GM23338 (cell line): ENCODE measurements at regions not wholly inside any gene's neighbourhood (a gene's known extent, or its start where the extent isn't known, plus 50 kb on each side); places are given as distances from the start of the nearest gene placed in this dataset.

Experiments
- ATAC-seq: fragments of 200-7000 bp; cut with Tn5 transposase; 3 replicates; pipeline ENCODE4 v1.9.1; 2020
- DNase-seq: peaks from one replicate; pipeline ENCODE4 v3.0.0-alpha.2; 2015; ENCODE audit warnings: low spot score
- H2AFZ ChIP-seq: fragments of 200-600 bp; sonication (generic); 2 replicates; pipeline ENCODE4 v1.8.0; 2016; ENCODE audit warnings: antibody characterized with exemption, mild to moderate bottlenecking, moderate library complexity
- H3F3A ChIP-seq: fragments of 200-600 bp; sonication (generic); replicated peaks from 2 replicates; pipeline ENCODE4 v1.8.0; 2017; ENCODE audit warnings: antibody characterized with exemption, mixed run types, low read depth
- H3K27ac ChIP-seq: fragments of 200-600 bp; sonication (generic); 2 replicates; pipeline ENCODE4 v1.6.1; 2016; ENCODE audit warnings: low read depth
- H3K27me3 ChIP-seq: fragments of 200-600 bp; sonication (generic); 2 replicates; pipeline ENCODE4 v1.8.0; 2016; ENCODE audit warnings: mild to moderate bottlenecking, mixed run types, moderate library complexity; ENCODE audit not compliant: insufficient read depth
- H3K36me3 ChIP-seq: fragments of 200-600 bp; sonication (generic); 2 replicates; pipeline ENCODE4 v1.8.0; 2016; ENCODE audit warnings: mild to moderate bottlenecking; ENCODE audit not compliant: insufficient read depth
- H3K4me1 ChIP-seq: fragments of 200-600 bp; sonication (generic); 2 replicates; pipeline ENCODE4 v1.8.0; 2016; ENCODE audit warnings: mild to moderate bottlenecking, moderate library complexity; ENCODE audit not compliant: insufficient read depth
- H3K4me2 ChIP-seq: fragments of 200-600 bp; sonication (generic); 2 replicates; pipeline ENCODE4 v1.7.1; 2017; ENCODE audit warnings: mixed run types
- H3K4me3 ChIP-seq: fragments of 200-600 bp; sonication (generic); 2 replicates; pipeline ENCODE4 v1.6.1; 2016; ENCODE audit warnings: mixed run types
- H3K79me2 ChIP-seq: fragments of 200-600 bp; sonication (generic); replicated peaks from 2 replicates; pipeline ENCODE4 v1.8.0; 2017; ENCODE audit warnings: mild to moderate bottlenecking; ENCODE audit not compliant: insufficient read depth
- H3K9me2 ChIP-seq: fragments of 200-600 bp; sonication (generic); 2 replicates; pipeline ENCODE4 v1.8.0; 2017; ENCODE audit not compliant: insufficient read depth
- H4K20me1 ChIP-seq: fragments of 200-600 bp; sonication (generic); replicated peaks from 2 replicates; pipeline ENCODE4 v1.8.0; 2017; ENCODE audit warnings: mild to moderate bottlenecking; ENCODE audit not compliant: insufficient read depth
- H3K27ac Mint-ChIP-seq: 2 replicates; pipeline ENCODE4 v1.8.0; 2020; ENCODE audit warnings: inconsistent platforms, mild to moderate bottlenecking, moderate library complexity, mixed read lengths
- H3K27me3 Mint-ChIP-seq: 3 replicates; pipeline ENCODE4 v1.8.0; 2022; ENCODE audit warnings: low read depth, mild to moderate bottlenecking, moderate library complexity, mixed read lengths, inconsistent platforms; ENCODE audit not compliant: insufficient read depth, poor library complexity
- H3K36me3 Mint-ChIP-seq: 3 replicates; pipeline ENCODE4 v1.8.0; 2021; ENCODE audit warnings: low read depth, mild to moderate bottlenecking, inconsistent platforms, moderate library complexity, mixed read lengths
- H3K4me1 Mint-ChIP-seq: 3 replicates; pipeline ENCODE4 v1.8.0; 2020; ENCODE audit warnings: mild to moderate bottlenecking, inconsistent platforms, mixed read lengths
- H3K4me3 Mint-ChIP-seq: 3 replicates; pipeline ENCODE4 v1.8.0; 2021; ENCODE audit warnings: moderate library complexity, mild to moderate bottlenecking, inconsistent platforms, mixed read lengths
- H3K9me3 Mint-ChIP-seq: 3 replicates; pipeline ENCODE4 v1.8.0; 2020; ENCODE audit warnings: moderate library complexity, mild to moderate bottlenecking, inconsistent platforms, mixed read lengths
- CREB1 ChIP-seq: fragments of 250-450 bp; sonication (Bioruptor Pico); IDR thresholded peaks from 2 replicates; pipeline ENCODE4 v1.5.0; 2020; ENCODE audit warnings: low read depth, mild to moderate bottlenecking, moderate library complexity
- EZH2 ChIP-seq: fragments of 200-600 bp; sonication (generic); IDR thresholded peaks from one replicate; pipeline ENCODE4 v1.8.0; 2017; ENCODE audit warnings: antibody characterized with exemption, mild to moderate bottlenecking, low read depth; ENCODE audit not compliant: unreplicated experiment
- EZH2phosphoT487 ChIP-seq: fragments of 200-600 bp; sonication (generic); IDR thresholded peaks from one replicate; pipeline ENCODE4 v1.8.1; 2018; ENCODE audit warnings: antibody characterized with exemption; ENCODE audit not compliant: unreplicated experiment
- JUNB ChIP-seq: IDR thresholded peaks from one replicate; pipeline ENCODE4 v1.6.1; 2016; ENCODE audit warnings: antibody characterized with exemption; ENCODE audit not compliant: unreplicated experiment
- POLR2AphosphoS5 ChIP-seq: IDR thresholded peaks from 2 replicates; pipeline ENCODE4 v1.6.1; 2016; ENCODE audit warnings: antibody characterized with exemption, low read depth
- STAT1 ChIP-seq: IDR thresholded peaks from one replicate; pipeline ENCODE4 v1.6.1; 2016; ENCODE audit warnings: antibody characterized with exemption; ENCODE audit not compliant: unreplicated experiment
- ZNF114 ChIP-seq: fragments of 250-450 bp; sonication (Bioruptor Pico); IDR thresholded peaks from 2 replicates; pipeline ENCODE4 v1.5.0; 2020; ENCODE audit warnings: mild to moderate bottlenecking, moderate library complexity
- ZNF331 ChIP-seq: fragments of 250-450 bp; sonication (Bioruptor Pico); IDR thresholded peaks from 2 replicates; pipeline ENCODE4 v1.5.0; 2020; ENCODE audit warnings: low read depth, mild to moderate bottlenecking, moderate library complexity
- TF ChIP-seq, protein P1 (sequence below): IDR thresholded peaks from 2 replicates; pipeline ENCODE4 v1.6.1; 2016; ENCODE audit warnings: antibody characterized with exemption
- TF ChIP-seq, protein P2 (sequence below), 2 experiments: fragments of 200-600 bp in 1 of 2; sonication (generic) in 1 of 2; conservative IDR thresholded peaks; 2 replicates each; pipeline versions ENCODE4 v1.5.1 to v1.6.1; 2016 to 2017; ENCODE audit warnings: antibody characterized with exemption in 2 of 2, low read depth in 2 of 2, mild to moderate bottlenecking in 2 of 2, moderate library complexity in 1 of 2
- TF ChIP-seq, protein P3 (sequence below): fragments of 250-450 bp; sonication (Bioruptor Pico); IDR thresholded peaks from 2 replicates; pipeline ENCODE4 v1.5.0; 2020; ENCODE audit warnings: mild to moderate bottlenecking, moderate library complexity

DNA sequence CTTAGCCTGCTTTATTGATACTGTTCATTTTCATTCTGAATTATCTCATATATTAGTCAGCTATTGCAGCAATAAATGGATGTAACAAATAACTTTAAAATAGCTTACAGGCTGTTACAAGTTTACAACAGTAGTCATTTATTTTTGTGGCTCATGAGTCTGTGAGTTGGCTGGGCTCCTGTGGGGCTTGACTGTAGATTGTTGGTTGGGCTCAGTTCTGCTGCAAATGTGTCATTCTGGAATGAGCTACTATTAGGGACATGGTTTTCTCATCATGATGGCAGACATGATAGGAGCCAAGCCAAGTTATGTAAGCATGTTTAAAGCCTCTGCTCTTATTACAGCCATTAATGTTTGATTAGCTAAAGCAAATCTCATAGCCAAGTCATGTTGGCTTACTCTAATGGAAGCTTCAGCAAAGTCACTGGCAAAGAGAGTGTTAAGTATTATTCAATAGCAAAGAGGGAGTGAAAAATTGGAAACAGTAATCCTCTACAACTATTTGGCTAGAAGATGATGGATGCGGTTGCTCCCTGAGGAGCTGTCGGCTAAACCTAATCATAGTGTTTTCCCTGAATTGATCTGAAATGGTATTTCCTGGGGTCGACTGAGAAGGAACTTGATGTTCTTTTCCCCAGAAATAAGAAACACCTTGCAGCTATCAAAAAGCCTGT is 391.3 kb downstream of the TDRD3 start:
- Mint-ChIP-seq H3K27me3 (no peaks in the 10 kb centered on the region), H3K4me1 (peaks cover 6% of the 10 kb centered on the region; the same call in 2 of the 3 replicates), H3K9me3 (no peaks in the 10 kb centered on the region), H3K4me3 (no peak overlapping the region), H3K27ac (no peak overlapping the region), H3K36me3 (no peaks in the 10 kb centered on the region)
- Histone ChIP-seq H3K36me3 (no peaks in the 10 kb centered on the region), H3F3A (no peaks in the 10 kb centered on the region), H3K9me2 (no peaks in the 10 kb centered on the region), H4K20me1 (no peaks in the 10 kb centered on the region), H2AFZ (no peak overlapping the region), H3K79me2 (no peaks in the 10 kb centered on the region), H3K4me3 (no peak overlapping the region), H3K4me2 (no peak overlapping the region), H3K27me3 (no peaks in the 10 kb centered on the region), H3K27ac (no peak overlapping the region), H3K4me1 (peaks cover 5% of the 10 kb centered on the region; the same call in 1 of the 2 replicates)
- TF ChIP-seq, protein P1, sequence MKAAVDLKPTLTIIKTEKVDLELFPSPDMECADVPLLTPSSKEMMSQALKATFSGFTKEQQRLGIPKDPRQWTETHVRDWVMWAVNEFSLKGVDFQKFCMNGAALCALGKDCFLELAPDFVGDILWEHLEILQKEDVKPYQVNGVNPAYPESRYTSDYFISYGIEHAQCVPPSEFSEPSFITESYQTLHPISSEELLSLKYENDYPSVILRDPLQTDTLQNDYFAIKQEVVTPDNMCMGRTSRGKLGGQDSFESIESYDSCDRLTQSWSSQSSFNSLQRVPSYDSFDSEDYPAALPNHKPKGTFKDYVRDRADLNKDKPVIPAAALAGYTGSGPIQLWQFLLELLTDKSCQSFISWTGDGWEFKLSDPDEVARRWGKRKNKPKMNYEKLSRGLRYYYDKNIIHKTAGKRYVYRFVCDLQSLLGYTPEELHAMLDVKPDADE, result no peak
- no peak for TF ChIP-seq ZNF331 (CRISPR knock-in tag)
- TF ChIP-seq CREB1 (CRISPR knock-in tag), result no peak
- DNase-seq (no peak), ATAC-seq (no peak)

DNA sequence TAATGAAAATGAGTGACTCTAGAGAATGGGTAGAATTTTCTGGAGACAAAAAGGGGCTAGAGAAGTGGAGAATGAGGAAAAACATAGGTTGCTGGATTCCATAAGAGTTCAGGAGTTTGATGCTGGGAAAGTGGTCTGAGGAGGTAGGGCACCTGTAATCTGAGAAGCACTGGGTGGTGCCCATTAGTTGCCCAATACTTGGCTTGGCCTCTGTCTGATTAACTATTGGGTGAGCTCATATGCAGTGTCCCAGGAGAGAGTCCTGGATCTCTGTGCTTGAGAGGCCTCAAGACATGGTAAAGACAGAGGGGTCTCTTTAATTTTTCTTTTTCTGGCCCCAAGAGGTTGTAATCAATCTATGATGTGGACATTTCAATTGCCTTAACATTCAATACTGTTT is 390.1 kb downstream of the TDRD3 start:
- peak; percentile 36; the same call in 2 of the 3 replicates for ATAC-seq
- Histone ChIP-seq H3K4me3 (no peak overlapping the region), H3K4me2 (no peak overlapping the region), H3K27me3 (no peaks in the 10 kb centered on the region), H3F3A (no peaks in the 10 kb centered on the region), H3K79me2 (no peaks in the 10 kb centered on the region), H3K4me1 (peaks cover 5% of the 10 kb centered on the region; the same call in 1 of the 2 replicates), H3K27ac (no peak overlapping the region), H2AFZ (0 out of 2 replicates have a peak overlapping the region, but pooled peaks have one; percentile 21), H4K20me1 (no peaks in the 10 kb centered on the region), H3K36me3 (no peaks in the 10 kb centered on the region), H3K9me2 (no peaks in the 10 kb centered on the region)
- Mint-ChIP-seq H3K27ac (peak overlapping the region; percentile 1; the same call in 1 of the 2 replicates), H3K27me3 (no peaks in the 10 kb centered on the region), H3K9me3 (no peaks in the 10 kb centered on the region), H3K4me1 (peaks cover 6% of the 10 kb centered on the region; the same call in 2 of the 3 replicates), H3K36me3 (no peaks in the 10 kb centered on the region), H3K4me3 (no peak overlapping the region)
- peak; percentile 11 for DNase-seq
- TF ChIP-seq JUNB, result no peak
- TF ChIP-seq, protein P2, sequence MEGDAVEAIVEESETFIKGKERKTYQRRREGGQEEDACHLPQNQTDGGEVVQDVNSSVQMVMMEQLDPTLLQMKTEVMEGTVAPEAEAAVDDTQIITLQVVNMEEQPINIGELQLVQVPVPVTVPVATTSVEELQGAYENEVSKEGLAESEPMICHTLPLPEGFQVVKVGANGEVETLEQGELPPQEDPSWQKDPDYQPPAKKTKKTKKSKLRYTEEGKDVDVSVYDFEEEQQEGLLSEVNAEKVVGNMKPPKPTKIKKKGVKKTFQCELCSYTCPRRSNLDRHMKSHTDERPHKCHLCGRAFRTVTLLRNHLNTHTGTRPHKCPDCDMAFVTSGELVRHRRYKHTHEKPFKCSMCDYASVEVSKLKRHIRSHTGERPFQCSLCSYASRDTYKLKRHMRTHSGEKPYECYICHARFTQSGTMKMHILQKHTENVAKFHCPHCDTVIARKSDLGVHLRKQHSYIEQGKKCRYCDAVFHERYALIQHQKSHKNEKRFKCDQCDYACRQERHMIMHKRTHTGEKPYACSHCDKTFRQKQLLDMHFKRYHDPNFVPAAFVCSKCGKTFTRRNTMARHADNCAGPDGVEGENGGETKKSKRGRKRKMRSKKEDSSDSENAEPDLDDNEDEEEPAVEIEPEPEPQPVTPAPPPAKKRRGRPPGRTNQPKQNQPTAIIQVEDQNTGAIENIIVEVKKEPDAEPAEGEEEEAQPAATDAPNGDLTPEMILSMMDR (conservative IDR thresholded peaks at IDR 0.05; ENCODE audit: low read depth in 2 of 2), result no peak
- TF ChIP-seq ZNF331 (CRISPR knock-in tag), result no peak
- TF ChIP-seq EZH2phosphoT487, result no peak
- TF ChIP-seq, protein P1, result no peak
- TF ChIP-seq ZNF114 (CRISPR knock-in tag), result no peak
- TF ChIP-seq CREB1 (CRISPR knock-in tag), result no peak
- no peak for TF ChIP-seq STAT1
- TF ChIP-seq EZH2, result no peak
- TF ChIP-seq, protein P3, sequence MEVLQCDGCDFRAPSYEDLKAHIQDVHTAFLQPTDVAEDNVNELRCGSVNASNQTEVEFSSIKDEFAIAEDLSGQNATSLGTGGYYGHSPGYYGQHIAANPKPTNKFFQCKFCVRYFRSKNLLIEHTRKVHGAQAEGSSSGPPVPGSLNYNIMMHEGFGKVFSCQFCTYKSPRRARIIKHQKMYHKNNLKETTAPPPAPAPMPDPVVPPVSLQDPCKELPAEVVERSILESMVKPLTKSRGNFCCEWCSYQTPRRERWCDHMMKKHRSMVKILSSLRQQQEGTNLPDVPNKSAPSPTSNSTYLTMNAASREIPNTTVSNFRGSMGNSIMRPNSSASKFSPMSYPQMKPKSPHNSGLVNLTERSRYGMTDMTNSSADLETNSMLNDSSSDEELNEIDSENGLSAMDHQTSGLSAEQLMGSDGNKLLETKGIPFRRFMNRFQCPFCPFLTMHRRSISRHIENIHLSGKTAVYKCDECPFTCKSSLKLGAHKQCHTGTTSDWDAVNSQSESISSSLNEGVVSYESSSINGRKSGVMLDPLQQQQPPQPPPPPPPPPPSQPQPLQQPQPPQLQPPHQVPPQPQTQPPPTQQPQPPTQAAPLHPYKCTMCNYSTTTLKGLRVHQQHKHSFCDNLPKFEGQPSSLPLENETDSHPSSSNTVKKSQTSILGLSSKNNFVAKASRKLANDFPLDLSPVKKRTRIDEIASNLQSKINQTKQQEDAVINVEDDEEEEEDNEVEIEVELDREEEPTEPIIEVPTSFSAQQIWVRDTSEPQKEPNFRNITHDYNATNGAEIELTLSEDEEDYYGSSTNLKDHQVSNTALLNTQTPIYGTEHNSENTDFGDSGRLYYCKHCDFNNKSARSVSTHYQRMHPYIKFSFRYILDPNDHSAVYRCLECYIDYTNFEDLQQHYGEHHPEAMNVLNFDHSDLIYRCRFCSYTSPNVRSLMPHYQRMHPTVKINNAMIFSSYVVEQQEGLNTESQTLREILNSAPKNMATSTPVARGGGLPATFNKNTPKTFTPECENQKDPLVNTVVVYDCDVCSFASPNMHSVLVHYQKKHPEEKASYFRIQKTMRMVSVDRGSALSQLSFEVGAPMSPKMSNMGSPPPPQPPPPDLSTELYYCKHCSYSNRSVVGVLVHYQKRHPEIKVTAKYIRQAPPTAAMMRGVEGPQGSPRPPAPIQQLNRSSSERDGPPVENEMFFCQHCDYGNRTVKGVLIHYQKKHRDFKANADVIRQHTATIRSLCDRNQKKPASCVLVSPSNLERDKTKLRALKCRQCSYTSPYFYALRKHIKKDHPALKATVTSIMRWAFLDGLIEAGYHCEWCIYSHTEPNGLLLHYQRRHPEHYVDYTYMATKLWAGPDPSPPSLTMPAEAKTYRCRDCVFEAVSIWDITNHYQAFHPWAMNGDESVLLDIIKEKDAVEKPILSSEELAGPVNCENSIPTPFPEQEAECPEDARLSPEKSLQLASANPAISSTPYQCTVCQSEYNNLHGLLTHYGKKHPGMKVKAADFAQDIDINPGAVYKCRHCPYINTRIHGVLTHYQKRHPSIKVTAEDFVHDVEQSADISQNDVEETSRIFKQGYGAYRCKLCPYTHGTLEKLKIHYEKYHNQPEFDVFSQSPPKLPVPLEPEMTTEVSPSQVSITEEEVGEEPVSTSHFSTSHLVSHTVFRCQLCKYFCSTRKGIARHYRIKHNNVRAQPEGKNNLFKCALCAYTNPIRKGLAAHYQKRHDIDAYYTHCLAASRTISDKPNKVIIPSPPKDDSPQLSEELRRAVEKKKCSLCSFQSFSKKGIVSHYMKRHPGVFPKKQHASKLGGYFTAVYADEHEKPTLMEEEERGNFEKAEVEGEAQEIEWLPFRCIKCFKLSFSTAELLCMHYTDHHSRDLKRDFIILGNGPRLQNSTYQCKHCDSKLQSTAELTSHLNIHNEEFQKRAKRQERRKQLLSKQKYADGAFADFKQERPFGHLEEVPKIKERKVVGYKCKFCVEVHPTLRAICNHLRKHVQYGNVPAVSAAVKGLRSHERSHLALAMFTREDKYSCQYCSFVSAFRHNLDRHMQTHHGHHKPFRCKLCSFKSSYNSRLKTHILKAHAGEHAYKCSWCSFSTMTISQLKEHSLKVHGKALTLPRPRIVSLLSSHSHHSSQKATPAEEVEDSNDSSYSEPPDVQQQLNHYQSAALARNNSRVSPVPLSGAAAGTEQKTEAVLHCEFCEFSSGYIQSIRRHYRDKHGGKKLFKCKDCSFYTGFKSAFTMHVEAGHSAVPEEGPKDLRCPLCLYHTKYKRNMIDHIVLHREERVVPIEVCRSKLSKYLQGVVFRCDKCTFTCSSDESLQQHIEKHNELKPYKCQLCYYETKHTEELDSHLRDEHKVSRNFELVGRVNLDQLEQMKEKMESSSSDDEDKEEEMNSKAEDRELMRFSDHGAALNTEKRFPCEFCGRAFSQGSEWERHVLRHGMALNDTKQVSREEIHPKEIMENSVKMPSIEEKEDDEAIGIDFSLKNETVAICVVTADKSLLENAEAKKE, result no peak
- no peak for TF ChIP-seq POLR2AphosphoS5
